GM19395 (cell line): ENCODE measurements at regions not wholly inside any gene's neighbourhood (a gene's known extent, or its start where the extent isn't known, plus 50 kb on each side); places are given as distances from the start of the nearest gene placed in this dataset.
"Not testable (repeated sequence)": the region's sequence is repeated elsewhere in the genome, so short reads cannot be mapped to it uniquely, and the experiment has no call there.

Source experiments
- ATAC-seq: cut with Tn5 transposase; IDR thresholded peaks from one replicate; pipeline ENCODE4 v1.9.1; 2021; ENCODE audit warnings: mild to moderate bottlenecking, moderate library complexity; ENCODE audit not compliant: unreplicated experiment

DNA sequence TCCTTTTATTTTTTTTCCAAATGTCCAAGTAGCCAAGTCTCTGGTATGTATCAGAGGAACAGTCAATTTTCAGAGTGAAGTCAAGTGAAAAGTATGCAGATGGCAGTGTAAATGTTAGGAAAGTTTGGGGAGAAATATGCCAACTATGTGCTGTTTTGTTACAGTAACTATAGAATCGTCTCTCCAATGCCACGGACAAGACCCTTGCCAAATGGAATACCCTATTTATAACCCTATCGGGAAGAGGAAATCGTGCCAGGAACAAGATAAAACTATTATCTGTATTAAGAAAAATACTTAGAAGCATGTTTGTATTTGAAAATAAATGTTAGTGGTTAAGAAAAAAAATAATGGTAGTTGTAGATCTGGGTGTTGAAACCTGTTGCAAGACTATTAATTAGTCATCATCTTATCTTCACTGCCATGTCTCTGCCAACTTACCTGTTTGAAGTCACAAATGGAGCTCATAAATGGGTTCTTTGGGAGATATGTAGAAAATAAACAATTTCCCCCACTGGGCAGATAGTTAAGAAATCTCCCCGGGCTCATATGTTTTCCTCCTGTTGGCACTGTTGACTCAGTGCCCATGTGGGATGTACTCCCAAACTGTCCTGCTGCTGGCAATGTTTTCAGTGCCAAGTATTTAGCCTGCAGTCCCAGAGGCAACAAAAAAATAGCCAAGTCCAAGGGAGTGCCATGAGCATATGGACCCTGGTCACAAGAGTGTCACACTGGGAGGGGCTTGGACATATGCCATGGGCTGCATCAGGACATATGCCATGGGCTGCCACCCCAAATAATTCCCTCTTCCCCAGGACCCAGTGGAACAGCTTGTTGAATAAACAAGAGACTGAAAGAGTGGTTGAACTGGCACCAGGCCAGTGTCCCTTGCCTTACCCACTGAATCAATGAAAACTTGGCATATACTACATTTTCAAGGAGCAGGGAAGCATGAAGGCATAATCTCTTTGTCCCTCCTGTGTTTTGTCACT is 366.9 kb downstream of the OSR1 start:
- no peak for ATAC-seq

DNA sequence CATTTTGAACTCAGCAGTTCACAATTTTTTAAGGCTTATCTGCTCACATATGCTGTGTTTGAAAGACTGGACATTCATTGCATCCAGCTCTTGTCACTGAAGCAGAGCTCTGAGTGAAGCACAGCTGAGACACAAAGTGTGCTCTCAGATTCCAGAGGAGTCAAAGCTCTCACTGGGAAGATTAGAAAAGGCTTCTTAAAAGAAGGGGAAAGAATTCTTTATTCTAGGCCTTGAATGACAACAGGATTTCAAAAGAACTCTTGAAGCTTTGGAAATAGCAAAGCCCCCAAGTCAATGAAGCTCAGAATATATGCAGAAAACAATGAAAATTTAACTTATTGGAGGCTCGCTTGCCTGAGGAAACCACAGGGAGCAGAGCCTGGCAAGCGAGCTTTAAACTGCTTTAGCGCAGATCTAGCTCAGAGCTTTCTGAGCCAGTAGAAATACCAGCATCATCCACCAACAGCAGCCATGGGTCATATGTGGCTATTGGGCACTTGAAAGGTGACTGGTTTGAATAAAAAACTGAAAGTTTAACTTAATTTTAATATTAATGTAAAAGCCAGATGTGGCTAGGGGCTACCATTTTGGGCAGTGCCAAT is 369.7 kb downstream of the OSR1 start:
- ATAC-seq, result no peak

DNA sequence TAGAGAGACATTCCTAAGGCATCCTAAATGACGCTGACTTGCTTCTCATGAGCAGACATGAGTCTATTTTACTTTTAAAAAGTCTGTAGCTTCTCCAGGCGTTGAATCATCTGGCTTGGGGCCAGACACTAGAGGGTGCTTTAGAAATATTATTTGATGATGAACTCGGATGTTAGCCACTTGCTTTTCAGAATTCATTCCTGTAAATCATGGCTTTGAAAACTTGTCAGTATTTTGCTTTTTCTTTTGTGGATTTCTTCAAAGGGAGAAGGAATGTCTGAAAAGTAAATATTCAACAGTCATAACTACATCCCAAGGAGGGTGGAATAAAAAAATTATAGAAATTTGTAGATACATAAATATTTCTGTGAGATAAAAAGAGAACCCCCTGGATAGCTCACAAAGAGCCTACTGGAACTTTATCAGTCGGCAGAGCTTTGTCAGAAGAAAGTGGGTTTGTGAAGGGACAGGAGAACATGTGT is 370.8 kb downstream of the OSR1 start:
- no peak for ATAC-seq

DNA sequence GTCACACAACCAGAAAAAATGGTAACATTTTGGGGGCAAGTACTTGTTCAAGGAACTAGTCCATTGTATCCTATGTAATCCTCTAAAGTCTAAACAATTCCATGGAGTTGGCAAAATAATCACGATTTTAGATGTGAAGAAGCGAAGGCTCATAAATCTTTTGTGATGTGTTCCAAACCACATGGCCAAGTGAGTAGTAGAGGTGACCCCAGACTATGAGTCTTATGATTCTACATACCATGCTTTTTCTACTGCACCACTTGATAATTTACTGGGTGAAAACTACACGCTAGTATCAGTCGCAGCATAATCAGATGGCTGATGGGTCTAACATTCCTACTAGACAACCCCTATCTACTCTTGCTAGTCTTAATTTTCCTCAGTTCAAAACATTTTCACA is 371.4 kb downstream of the OSR1 start:
- ATAC-seq, result no peak

DNA sequence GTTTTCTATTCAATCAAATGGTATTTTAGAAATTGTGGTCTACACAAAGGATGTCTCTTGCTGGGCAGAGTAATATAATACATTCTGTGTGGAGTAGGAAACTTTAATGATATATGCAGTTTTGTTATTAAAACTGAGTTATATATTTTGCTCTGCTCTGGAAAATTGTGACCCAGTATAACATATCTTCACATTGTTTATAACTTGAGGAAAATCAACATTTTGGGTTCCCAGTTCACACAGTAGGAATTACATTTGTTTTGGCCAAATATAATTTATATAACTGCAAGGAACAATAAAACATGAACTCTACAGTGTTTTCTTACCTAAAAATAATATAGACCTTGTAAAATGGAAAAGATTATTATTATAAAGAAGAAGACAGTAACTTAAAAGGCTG is 372.4 kb downstream of the OSR1 start:
- ATAC-seq, result no peak

DNA sequence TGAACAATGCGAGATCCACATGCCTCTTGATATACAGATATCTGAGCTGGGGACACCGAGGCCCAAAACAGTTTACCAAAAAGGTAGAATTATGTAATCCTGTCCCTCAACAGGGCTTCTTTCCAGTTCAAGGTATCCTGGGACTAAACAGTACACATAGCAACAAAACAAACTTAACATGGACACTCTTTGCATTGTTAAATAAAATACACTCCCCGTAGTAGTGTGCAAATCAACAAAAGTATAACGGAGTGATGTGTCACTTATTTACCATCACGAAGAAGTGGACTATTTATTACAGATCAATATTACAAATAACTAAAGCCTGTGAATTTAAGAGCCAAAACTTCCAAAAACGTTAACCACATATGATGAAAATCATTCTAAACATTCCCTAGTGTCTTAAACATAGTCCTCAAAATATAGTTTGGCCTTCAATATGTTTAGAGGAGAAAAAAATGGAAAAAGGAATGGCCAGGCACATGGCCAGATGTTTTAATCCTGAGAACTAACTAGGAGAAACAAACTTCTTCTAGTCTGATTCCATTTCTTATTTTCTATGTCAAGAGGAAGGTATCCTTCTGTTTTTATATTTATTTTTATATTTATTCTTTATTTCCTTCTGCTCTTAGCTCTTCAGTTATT is 377.5 kb downstream of the OSR1 start:
- ATAC-seq, result no peak

DNA sequence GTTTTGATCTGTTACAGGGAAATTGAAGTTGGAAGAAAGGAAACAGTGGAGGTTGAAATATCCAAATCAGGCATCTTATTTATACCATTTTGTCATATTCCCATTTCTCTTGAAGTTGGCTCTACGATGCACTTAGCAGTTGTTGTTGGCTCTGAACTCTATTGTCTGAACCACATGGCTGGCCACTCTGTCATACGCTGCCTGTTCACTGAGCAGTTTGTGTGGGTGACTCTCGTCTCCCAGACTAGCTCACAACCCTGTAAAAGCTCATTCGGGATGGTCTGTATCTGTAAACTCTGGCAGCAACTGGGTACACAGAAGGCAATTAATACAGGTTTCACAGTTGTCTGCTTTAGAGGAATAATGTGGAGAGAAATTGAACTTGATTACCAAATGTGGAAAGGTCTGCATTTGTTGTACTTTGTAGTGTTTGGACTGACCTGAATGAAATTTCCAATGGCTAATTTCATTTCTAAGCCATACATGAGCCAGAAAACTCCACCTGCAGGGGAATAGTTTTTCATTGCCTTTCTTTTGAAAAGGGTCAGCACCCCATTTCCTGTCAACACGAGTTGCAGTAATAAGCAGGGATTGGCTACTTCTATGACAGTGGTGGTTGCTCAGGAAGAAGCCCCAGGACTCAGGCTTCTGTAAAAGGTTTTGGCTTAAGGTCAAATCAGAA is 378.2 kb downstream of the OSR1 start:
- no peak for ATAC-seq

DNA sequence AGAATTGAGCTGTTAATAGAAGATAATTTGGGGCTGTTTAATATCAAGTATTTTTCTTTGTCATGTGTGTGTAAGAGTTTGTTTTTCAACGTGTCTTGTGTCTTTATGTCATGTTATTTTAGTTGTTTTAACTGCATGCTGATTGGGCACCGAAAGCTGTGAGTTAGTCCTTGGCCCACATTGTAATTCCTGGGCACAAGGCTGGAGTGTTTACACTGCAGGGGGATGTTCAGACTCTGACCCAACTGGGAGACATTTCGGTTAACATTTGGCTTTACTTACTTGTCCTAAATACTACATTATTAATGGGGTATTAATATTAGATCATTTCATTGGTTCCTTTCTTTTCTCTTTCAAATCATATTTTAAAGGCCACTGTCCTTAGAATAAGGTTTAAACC is 381.0 kb downstream of the OSR1 start:
- no peak for ATAC-seq

DNA sequence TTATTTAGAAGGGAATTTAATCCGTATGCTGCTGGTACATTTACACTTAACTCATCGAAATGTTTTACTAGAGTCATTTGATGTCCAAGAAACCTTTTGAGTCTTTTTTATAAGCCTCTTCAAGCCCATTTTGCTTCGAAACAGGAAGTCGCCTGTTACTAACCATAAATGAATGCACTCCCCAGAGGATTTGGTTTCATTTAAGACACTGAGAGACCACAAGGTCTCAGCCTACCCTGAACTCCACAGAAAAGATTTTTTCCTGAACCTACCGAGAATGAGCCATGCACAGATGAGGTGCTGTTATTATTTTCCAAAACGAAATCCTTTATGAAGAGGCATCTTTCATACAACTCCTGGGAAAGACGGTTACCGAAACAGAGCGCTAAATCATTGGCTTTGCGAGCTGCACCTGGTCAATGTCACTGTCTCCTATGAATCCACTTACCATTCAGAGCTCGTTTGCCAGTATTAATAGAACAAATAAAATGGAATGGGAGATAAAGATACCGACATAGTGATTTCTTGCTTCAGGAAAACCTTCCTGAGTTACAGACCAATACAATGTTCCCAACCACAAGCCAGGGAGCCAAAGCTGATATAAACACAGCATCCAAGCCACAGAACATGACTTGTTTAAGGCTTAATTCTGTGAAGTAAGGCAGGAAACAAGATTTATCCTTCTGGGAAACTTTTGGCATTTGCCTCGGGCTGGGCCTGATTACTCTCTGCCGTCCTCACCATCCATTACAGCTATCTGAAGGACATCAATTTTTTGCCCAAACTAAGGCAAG is 382.1 kb downstream of the OSR1 start:
- ATAC-seq, result peak; percentile 95

DNA sequence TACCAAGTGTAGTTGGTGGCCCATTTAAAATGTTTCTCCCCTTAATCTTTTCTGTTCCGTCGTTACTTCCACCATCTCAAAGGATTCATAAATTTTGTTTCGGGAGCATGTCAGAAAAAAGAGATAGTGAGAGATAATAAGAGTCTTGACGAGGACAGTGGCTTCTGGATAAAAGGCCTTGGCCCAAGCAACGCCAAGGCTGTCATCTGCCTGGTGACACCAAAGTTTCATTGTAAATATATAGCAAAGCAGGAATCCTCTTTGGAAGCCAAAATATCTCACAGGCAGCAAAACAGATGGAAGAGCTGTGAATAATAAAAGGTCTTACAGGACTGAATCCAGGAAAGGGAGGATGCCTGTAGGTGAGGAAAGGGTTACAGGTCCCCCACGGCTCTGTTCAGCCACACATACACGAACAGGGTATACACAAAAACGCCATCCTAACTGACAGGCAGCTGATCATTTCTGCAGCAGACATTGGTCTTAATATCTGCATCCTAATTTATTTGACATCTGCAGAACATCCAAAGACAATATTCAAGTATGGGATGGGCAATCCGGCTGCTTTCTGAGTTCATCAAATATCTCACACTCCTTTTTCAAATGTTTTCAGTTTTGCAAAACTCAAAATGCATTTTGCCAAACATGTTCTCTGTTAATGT is 382.8 kb downstream of the OSR1 start:
- ATAC-seq, result no peak

DNA sequence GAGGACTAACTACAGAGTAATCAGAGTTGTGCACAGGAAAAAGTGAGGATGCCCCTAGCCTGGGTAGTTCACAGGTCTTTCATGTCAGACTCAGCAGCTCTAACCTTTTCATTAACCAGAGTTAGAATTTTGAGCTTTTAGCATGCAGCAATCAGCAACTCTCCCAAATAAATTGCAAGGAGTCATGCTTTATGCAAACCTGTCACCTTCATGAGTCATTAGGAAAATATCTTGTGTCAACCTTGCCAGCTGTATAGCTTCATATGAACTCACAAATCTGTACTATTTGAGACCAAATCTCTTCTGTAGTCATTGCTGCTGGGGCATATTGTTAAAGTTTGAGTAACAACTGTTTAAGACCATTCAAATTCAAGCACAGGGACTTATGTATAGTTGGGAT is 382.3 kb upstream of the NT5C1B start:
- ATAC-seq, result no peak

DNA sequence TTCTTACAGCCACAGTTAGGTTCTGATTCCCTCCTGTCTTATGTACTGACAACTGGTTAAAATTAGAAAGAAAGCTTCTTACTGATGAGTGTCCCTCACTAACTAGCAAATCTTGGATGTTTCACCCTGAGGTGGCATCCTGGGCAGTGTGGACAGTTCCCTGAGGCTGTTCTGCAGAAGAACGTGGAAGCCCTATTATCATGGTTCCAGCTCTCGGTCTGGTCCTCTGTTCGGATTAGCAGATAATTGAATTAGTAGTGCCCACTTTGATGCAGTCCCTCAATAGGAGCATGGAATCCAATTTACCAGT is 381.7 kb upstream of the NT5C1B start:
- no peak for ATAC-seq

DNA sequence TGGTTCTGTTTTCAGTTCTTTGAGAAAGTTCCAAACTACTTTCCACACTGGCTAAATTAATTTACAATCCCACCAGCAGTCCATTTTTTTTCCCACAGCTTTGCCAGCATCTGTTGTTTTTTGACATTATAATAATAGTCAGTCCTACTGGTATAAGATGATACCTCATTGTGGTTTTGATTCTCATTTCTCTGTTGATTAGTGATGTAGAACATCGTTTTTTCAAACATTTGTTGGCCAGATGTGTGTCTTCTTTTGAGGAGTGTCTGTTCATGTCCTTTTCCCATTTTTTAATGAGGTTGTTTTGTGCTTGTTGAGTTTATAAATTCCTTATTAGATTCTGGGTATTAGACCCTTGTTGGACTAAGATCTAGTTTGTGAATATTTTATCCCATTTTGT is 376.8 kb upstream of the NT5C1B start:
- ATAC-seq, result no peak

DNA sequence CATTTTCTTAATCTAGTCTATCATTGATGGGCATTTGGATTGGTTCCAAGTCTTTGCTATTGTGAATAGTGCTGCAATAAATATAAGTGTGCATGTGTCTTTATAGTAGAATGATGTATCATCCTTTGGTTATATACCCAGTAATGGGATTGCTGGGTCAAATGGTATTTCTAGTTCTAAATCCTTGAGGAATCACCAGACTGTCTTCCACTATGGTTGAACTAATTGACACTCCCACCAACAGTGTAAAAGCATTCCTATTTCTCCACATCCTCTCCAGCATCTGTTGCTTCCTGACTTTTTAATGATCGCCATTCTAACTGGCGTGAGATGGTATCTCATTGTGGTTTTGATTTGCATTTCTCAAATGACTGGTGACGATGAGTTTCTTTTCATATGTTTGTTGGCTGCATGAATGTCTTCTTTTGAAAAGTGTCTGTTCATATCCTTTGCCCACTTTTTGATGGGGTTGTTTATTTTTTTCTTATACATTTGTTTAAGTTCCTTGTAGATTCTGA is 374.4 kb upstream of the NT5C1B start:
- not testable (repeated sequence) for ATAC-seq

DNA sequence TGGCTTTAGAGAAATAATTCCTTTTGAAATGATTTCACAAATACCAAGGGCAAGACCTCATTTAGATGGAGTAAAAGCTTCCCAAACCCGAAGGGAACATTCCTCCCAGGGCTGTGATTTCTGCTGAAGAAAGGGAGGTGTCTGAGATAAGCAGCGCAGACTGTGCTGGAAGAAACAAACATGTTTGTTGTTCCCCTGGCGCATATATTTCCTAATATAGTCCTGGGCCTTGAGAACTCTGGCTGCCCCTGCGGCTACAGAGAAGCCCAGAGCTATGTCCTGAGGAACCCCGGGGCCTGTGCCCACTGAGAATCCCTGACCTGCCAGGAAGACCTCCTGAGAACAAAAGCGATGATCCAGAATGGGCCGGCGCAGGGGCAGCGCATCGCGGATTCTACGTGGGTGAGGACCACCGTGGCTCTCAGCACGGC is 372.6 kb upstream of the NT5C1B start:
- ATAC-seq, result no peak

DNA sequence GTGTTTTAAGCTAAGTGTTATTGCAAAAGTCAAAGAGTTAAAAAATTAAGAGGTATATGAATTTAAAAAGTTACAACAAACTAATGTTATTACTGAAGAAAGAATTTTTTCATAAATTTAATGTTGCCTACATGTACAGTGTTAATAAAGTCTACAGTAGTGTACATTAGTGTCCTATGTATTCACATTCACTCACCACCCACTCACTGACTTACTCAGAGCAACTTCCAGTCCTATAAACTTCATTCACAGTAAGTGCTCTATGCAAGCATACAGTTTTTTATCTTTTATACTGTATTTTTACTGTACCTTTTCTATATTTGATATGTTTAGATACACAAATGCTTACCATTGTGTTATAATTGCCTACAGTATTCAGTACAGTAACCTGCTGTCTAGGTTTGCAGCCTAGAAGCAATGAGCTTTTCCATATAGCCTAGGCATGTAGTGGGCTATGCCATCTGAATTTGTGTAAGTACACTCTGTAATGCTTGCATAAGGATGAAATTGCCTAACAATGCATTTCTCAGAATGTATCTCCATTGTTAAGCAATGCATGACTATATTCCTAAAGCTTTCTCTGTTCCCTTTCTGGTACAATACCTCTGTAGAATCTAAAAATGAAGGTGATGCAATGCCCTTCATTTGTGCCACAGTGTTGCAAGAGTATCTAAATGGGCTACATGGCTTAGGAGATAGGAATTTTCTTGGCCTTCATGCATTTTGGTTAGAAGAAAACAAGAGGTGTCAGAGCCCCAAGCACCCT is 370.8 kb upstream of the NT5C1B start:
- ATAC-seq, result no peak

DNA sequence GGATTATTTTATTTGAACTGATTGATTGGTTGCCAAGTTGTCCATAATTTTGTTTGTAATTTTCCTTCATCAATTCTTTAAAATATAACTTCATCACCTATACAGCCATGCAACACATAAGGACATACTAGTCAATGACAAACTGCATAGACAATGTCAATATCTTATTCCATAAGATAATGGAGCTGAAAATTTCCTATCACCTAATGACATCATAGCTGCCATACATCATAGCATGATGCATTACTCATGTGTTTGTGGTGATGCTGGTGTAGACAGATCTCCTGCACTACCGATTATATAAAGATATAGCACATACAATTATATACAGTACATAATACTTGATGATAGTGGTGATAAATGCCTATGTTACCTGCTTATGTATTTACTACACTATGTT is 369.8 kb upstream of the NT5C1B start:
- ATAC-seq, result no peak

DNA sequence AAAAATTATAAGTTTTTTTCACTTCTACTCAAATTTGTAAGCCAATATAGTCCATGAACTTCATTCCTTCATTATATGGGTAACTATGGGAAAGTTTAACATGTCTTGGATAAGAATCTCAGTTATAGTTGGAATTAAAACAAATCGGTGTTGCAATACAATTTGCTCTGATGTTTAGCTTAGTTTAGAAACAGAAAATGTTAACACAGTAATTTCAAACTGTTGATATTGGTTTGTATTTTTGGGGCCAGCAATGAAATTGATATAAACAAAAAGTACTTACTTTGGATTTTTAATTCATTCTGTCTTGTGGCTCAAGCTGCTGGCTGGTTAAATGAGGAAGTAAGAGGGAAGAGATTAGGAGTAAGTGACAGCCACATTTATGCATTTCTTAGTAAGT is 368.5 kb upstream of the NT5C1B start:
- ATAC-seq, result no peak

DNA sequence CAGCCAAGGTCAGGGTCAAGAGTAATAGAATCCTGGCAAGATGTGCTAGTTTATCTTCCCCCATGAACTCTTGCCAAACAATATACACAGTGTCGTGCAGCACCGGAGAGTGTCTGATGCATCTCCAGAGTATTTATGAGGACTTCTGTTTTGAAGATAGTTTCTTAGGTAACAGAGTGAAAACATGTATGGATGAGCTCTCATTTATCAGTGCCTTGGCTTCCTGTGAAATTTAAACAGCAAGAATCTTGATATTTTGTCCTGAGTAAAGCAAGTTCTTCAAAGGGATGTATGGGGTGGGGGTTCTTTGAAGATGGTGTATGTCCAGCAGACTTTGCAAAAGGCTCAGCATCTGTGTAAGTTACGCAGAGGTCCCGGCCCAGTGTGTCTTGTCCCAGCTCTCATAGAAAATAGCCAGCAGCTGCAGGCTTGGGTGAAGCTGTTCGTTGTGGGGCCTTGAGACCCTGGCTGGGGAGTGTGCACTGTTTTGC is 361.0 kb upstream of the NT5C1B start:
- no peak for ATAC-seq
